Breast epithelium (tissue), 3 donors: ENCODE measurements at regions not wholly inside any gene's neighbourhood (a gene's known extent, or its start where the extent isn't known, plus 50 kb on each side); places are given as distances from the start of the nearest gene placed in this dataset.

Source experiments
- CTCF ChIP-seq, 3 donors: fragments of 450-650 bp; IDR thresholded peaks; one replicate each; pipeline ENCODE4 v1.5.1; 2016 to 2017; ENCODE audit warnings: antibody characterized with exemption in 3 of 3, mild to moderate bottlenecking in 3 of 3, moderate library complexity in 3 of 3
- POLR2A ChIP-seq: fragments of 450-650 bp; IDR thresholded peaks from one replicate; pipeline ENCODE4 v1.6.1; 2016; ENCODE audit warnings: antibody characterized with exemption, mild to moderate bottlenecking, moderate library complexity
- POLR2AphosphoS5 ChIP-seq, 3 donors: sonication (generic); formaldehyde crosslinking; IDR thresholded peaks; one replicate each; pipeline ENCODE4 v1.6.1; 2017; ENCODE audit warnings: antibody characterized with exemption in 3 of 3

GRCh38 chr1:88544195-88544594 lies 139.9 kb upstream of the PKN2 start:
- TF ChIP-seq POLR2A = no peak
- no peak for TF ChIP-seq CTCF (IDR thresholded peaks at IDR 0.05)
- no peak for TF ChIP-seq POLR2AphosphoS5 (IDR thresholded peaks at IDR 0.05)
